ENCODE measurements at regions not wholly inside any gene's neighbourhood (a gene's known extent, or its start where the extent isn't known, plus 50 kb on each side); places are given as distances from the start of the nearest gene placed in this dataset.

DNA sequence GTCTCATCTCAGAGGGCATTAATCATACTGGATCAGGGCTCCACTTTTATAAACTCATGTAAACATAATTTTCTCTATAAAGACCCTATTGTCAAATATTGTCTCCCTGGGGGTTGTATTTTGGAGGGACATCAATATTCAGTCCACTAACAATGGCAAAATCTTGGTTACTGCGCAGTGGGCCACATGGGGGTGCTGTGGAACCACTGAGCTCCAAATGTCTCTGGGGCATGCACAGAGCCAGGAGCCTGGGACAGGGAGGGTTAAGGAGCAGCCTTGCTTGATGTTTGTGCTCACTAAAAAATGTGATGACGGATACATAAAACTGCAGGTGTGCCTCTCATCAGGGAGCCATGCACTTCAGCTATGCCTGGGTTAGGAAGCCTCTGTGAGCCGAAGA, 62.1 kb upstream of the PRSS58 start:
- DNase-seq = peak; percentile 9 to 18

DNA sequence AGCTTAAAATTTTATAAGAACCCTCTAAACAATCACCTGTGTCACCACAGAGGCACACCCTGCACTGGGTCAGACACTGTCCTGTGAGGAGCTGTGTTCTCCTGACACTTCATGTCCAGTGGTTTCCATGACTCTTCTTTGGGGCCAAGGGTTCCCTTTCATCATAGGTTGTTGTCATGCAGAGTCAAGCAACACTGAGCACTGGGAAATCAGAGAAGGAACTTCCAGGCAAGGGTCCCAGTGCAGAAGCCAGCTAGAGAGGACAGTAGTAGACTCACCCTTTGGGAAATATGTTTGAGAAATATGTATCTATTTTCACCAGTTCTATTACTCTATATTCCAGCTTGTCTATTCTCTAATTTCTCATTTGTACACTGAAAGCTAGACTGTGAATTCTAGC, 56.4 kb upstream of the PRSS58 start:
- no peak for DNase-seq

GRCh38 chr7:142313528-142313927, 55.7 kb upstream of the PRSS58 start:
- no peak for DNase-seq

DNA sequence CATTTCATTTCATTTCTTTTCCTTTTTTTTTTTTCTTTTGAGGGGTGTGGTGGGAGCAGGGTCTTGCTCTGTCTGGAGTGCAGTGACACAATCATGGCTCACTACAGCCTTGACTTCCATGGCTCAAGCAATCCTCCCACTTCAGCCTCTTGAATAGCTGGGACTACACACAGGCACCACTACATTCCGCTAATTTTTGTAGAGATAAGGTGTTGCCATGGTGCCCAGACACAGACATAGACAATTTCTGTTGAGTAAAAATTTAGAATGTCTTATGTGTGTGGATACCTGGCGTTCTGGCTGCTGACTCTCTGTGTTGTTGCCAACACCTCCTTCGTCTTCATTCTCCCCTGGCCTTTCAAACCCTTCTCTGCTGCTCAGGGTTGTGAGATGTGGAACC, 54.0 kb upstream of the PRSS58 start:
- DNase-seq = no peak

GRCh38 chr7:142308918-142309317, 51.1 kb upstream of the PRSS58 start:
- no peak for DNase-seq

DNA sequence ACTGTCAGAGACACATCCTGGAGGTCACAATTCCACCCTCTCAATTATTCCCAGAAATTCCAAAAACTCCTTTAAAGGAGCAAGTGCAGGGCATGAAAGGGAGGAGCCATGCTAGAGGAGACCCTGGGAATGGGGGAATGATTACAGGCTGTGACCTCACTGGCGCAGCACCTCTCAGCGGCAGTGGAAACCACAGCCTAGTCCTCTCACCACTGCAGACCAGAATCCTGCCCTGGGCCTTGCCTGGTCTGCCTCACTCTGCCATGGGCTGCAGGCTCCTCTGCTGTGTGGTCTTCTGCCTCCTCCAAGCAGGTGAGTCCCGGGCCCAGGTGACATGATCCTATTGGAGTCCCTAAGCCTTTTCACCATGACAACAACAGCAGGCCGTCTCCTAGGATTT, 50.5 kb upstream of the PRSS58 start:
- DNase-seq = no peak

All from AML-193 (cell line).